CD14-positive monocyte (primary cell): ENCODE measurements at regions not wholly inside any gene's neighbourhood (a gene's known extent, or its start where the extent isn't known, plus 50 kb on each side); places are given as distances from the start of the nearest gene placed in this dataset.

Experiments used
- DNase-seq, 3 donors: peaks; one replicate each; pipeline ENCODE4 v3.0.0-alpha.2; 2011 to 2022
- H2AFZ ChIP-seq: 2 replicates; pipeline ENCODE4 v1.6.0; 2012; ENCODE audit warnings: mild to moderate bottlenecking, low read depth, low read length, inconsistent platforms; ENCODE audit not compliant: insufficient read depth, poor library complexity, severe bottlenecking
- H3K27ac ChIP-seq, 2 donors: 1 replicate in 1 of 2; 2 replicates in 1 of 2; pipeline ENCODE4 v1.5.1; 2012 to 2013; ENCODE audit warnings: low read length in 2 of 2, control low read depth in 1 of 2, inconsistent platforms in 1 of 2, low read depth in 1 of 2, mild to moderate bottlenecking in 1 of 2
- H3K27me3 ChIP-seq, 2 donors: one replicate each; pipeline versions ENCODE4 v1.6.0 to v1.6.1; 2011 to 2013; ENCODE audit warnings: low read length in 2 of 2; ENCODE audit not compliant: control insufficient read depth in 2 of 2, insufficient read depth in 2 of 2
- H3K36me3 ChIP-seq, 2 donors: replicated peaks in 1 of 2; 1 replicate in 1 of 2; 2 replicates in 1 of 2; pipeline versions ENCODE4 v1.5.1 to v1.6.1; 2012 to 2013; ENCODE audit warnings: low read length in 2 of 2, control low read depth in 1 of 2, inconsistent platforms in 1 of 2, mild to moderate bottlenecking in 1 of 2; ENCODE audit not compliant: insufficient read depth in 2 of 2, control insufficient read depth in 1 of 2
- H3K4me1 ChIP-seq, 2 donors: 1 replicate in 1 of 2; 2 replicates in 1 of 2; pipeline versions ENCODE4 v1.5.1 to v1.6.1; 2012 to 2013; ENCODE audit warnings: low read length in 2 of 2, control low read depth in 1 of 2, inconsistent platforms in 1 of 2, mild to moderate bottlenecking in 1 of 2, moderate library complexity in 1 of 2; ENCODE audit not compliant: insufficient read depth in 2 of 2, control insufficient read depth in 1 of 2
- H3K4me2 ChIP-seq: replicated peaks from 2 replicates; pipeline ENCODE3; 2012; ENCODE audit warnings: low read length, moderate library complexity, mild to moderate bottlenecking; ENCODE audit not compliant: poor library complexity, severe bottlenecking; ENCODE audit errors: extremely low read depth
- H3K4me3 ChIP-seq, 3 experiments: fragments of 200-600 bp in 1 of 3; sonication (generic) in 1 of 3; replicated peaks in 1 of 3; 1 replicate in 2 of 3; 2 replicates in 1 of 3; pipeline ENCODE4 v1.5.1; 2011 to 2013; ENCODE audit warnings: low read length in 3 of 3, mild to moderate bottlenecking in 3 of 3, control low read depth in 2 of 3, low read depth in 2 of 3, inconsistent platforms in 1 of 3, moderate library complexity in 1 of 3
- H3K79me2 ChIP-seq: 2 replicates; pipeline ENCODE4 v1.6.0; 2012; ENCODE audit warnings: mild to moderate bottlenecking, control low read depth, inconsistent platforms, low read length, moderate library complexity; ENCODE audit not compliant: insufficient read depth
- H3K9ac ChIP-seq: 2 replicates; pipeline ENCODE4 v1.6.0; 2017; ENCODE audit warnings: low read length, mild to moderate bottlenecking; ENCODE audit not compliant: insufficient read depth, poor library complexity, severe bottlenecking
- H3K9me3 ChIP-seq, 2 donors: replicated peaks in 1 of 2; 1 replicate in 1 of 2; 2 replicates in 1 of 2; pipeline versions ENCODE4 v1.5.1 to v1.6.1; 2012 to 2013; ENCODE audit warnings: low read length in 2 of 2, control low read depth in 1 of 2; ENCODE audit not compliant: control insufficient read depth in 1 of 2, insufficient read depth in 1 of 2
- H4K20me1 ChIP-seq: 2 replicates; pipeline ENCODE4 v1.6.0; 2012; ENCODE audit warnings: mild to moderate bottlenecking, low read length, control low read depth, moderate library complexity; ENCODE audit not compliant: insufficient read depth
- H3K27ac Mint-ChIP-seq, 7 donors: one replicate each; pipeline ENCODE4 v1.8.0; 2020; ENCODE audit warnings: mild to moderate bottlenecking in 7 of 7, mixed read lengths in 7 of 7, moderate library complexity in 6 of 7, inconsistent platforms in 2 of 7
- H3K27me3 Mint-ChIP-seq, 3 donors: one replicate each; pipeline ENCODE4 v1.8.0; 2021 to 2022; ENCODE audit warnings: low read depth in 3 of 3, mild to moderate bottlenecking in 3 of 3, mixed read lengths in 3 of 3, moderate library complexity in 3 of 3, inconsistent platforms in 1 of 3
- H3K36me3 Mint-ChIP-seq, 2 donors: one replicate each; pipeline ENCODE4 v1.8.0; 2020; ENCODE audit warnings: mixed read lengths in 2 of 2, inconsistent platforms in 1 of 2, mild to moderate bottlenecking in 1 of 2
- H3K4me1 Mint-ChIP-seq: one replicate; pipeline ENCODE4 v1.8.0; 2020; ENCODE audit warnings: mild to moderate bottlenecking, mixed read lengths
- H3K4me3 Mint-ChIP-seq, 2 donors: one replicate each; pipeline ENCODE4 v1.8.0; 2020; ENCODE audit warnings: mild to moderate bottlenecking in 2 of 2, mixed read lengths in 2 of 2, moderate library complexity in 1 of 2
- H3K9me3 Mint-ChIP-seq, 7 donors: one replicate each; pipeline ENCODE4 v1.8.0; 2020 to 2022; ENCODE audit warnings: mixed read lengths in 7 of 7, mild to moderate bottlenecking in 6 of 7, moderate library complexity in 6 of 7, inconsistent platforms in 2 of 7
- CTCF ChIP-seq: fragments of 200-600 bp; IDR thresholded peaks from one replicate; pipeline ENCODE4 v1.8.0; 2022; ENCODE audit warnings: antibody characterized with exemption, mild to moderate bottlenecking
- WGBS: methylation state at CpG from one replicate; pipeline ENCODE4 v1.1.5; 2013; ENCODE audit warnings: missing lambda C conversion rate; ENCODE audit not compliant: insufficient coverage; 5-methylcytosine and 5-hydroxymethylcytosine counted together
- intact Hi-C, 2 donors: fragments of 100-400 bp; cut with micrococcal nuclease; formaldehyde crosslinking; loops; one replicate each; pipeline versions ENCODE4 v1.15.0 to v1.15.1; 2023

- Mint-ChIP-seq H3K9me3 (no peaks in the 10 kb centered on the region), H3K4me1 (no peaks in the 10 kb centered on the region), H3K27ac (no peak overlapping the region), H3K27me3 (peaks cover 0 to 3% (median 0%) of the 10 kb centered on the region in 3 donors), H3K36me3 (no peaks in the 10 kb centered on the region), H3K4me3 (no peak overlapping the region)
- DNase-seq, result no peak
- WGBS, result 97% methylated on average over 10 of the region's 14 CpGs
- no peaks in the 10 kb centered on the region for H3K36me3 ChIP-seq
- intact Hi-C loops, result no loop called here
- no peak overlapping the region for H3K9ac ChIP-seq
- no peaks in the 10 kb centered on the region for H3K9me3 ChIP-seq
- no peaks in the 10 kb centered on the region for H3K27me3 ChIP-seq
- no peak overlapping the region for H3K4me3 ChIP-seq
- H3K4me2 ChIP-seq, result no peak overlapping the region
- no peak for TF ChIP-seq CTCF
- H2AFZ ChIP-seq, result no peak overlapping the region
- no peak overlapping the region for H3K27ac ChIP-seq
- no peaks in the 10 kb centered on the region for H4K20me1 ChIP-seq
- no peaks in the 10 kb centered on the region for H3K4me1 ChIP-seq
- H3K79me2 ChIP-seq, result no peaks in the 10 kb centered on the region
Observed at GRCh38 chr14:26175658-26176057, 422.2 kb downstream of the NOVA1 start.

- no peak for TF ChIP-seq CTCF
- Histone ChIP-seq H3K27ac (no peak overlapping the region), H3K4me1 (no peaks in the 10 kb centered on the region), H3K4me3 (no peak overlapping the region), H3K9me3 (no peaks in the 10 kb centered on the region), H3K36me3 (no peaks in the 10 kb centered on the region), H2AFZ (no peak overlapping the region), H3K4me2 (no peak overlapping the region), H3K9ac (no peak overlapping the region), H4K20me1 (no peaks in the 10 kb centered on the region), H3K27me3 (no peaks in the 10 kb centered on the region), H3K79me2 (no peaks in the 10 kb centered on the region)
- no peak overlapping the region for H3K4me3 Mint-ChIP-seq
- no peaks in the 10 kb centered on the region for H3K4me1 Mint-ChIP-seq
- H3K27me3 Mint-ChIP-seq, result peaks cover 0 to under 1% (median 0%) of the 10 kb centered on the region in 3 donors
- no peak for DNase-seq
- H3K36me3 Mint-ChIP-seq, result no peaks in the 10 kb centered on the region
- intact Hi-C loops, result no loop called here
- H3K9me3 Mint-ChIP-seq, result peaks cover 0 to under 1% (median 0%) of the 10 kb centered on the region in 7 donors
- H3K27ac Mint-ChIP-seq, result no peak overlapping the region
- no CpG with 5 or more reads among the region's 2 CpGs for WGBS
Observed at GRCh38 chr14:26174395-26174794, 423.4 kb downstream of the NOVA1 start.
